ENCODE measurements at regions not wholly inside any gene's neighbourhood (a gene's known extent, or its start where the extent isn't known, plus 50 kb on each side); places are given as distances from the start of the nearest gene placed in this dataset.

DNA sequence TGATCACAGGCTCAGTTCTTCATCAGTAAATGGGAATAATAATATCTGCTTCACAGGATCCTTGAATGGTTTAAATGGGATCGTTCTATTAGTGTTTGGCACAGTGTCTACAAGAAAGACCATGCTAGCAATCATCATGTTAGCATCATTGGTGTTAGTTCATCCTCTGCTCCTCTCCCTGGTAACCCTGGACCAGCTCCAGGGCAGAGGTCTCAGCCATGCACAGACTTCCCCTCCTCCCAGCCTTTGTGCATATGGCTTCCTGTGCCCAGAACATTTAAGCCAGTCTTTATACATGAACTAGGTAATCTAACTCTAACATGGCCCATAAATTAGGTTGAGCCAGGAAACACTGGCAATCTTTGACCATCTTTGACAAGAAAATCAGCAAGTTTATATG lies 180.2 kb downstream of the EPM2A start:
- TF ChIP-seq, protein P1, sequence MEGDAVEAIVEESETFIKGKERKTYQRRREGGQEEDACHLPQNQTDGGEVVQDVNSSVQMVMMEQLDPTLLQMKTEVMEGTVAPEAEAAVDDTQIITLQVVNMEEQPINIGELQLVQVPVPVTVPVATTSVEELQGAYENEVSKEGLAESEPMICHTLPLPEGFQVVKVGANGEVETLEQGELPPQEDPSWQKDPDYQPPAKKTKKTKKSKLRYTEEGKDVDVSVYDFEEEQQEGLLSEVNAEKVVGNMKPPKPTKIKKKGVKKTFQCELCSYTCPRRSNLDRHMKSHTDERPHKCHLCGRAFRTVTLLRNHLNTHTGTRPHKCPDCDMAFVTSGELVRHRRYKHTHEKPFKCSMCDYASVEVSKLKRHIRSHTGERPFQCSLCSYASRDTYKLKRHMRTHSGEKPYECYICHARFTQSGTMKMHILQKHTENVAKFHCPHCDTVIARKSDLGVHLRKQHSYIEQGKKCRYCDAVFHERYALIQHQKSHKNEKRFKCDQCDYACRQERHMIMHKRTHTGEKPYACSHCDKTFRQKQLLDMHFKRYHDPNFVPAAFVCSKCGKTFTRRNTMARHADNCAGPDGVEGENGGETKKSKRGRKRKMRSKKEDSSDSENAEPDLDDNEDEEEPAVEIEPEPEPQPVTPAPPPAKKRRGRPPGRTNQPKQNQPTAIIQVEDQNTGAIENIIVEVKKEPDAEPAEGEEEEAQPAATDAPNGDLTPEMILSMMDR (IDR thresholded peaks at IDR 0.05): no peak
- no peak for TF ChIP-seq POLR2A (IDR thresholded peaks at IDR 0.05)
- TF ChIP-seq EP300 (IDR thresholded peaks at IDR 0.05): no peak
- no peak for TF ChIP-seq POLR2AphosphoS5 (IDR thresholded peaks at IDR 0.05)

Data from gastroesophageal sphincter (tissue), 3 donors.